Neural progenitor cell (in vitro differentiated cells): ENCODE measurements at regions not wholly inside any gene's neighbourhood (a gene's known extent, or its start where the extent isn't known, plus 50 kb on each side); places are given as distances from the start of the nearest gene placed in this dataset.
A peak's percentile ranks its signal among the peaks of the same experiment; 100 is the strongest.
"Not testable (repeated sequence)": the region's sequence is repeated elsewhere in the genome, so short reads cannot be mapped to it uniquely, and the experiment has no call there.

Source experiments
- DNase-seq: peaks from one replicate; pipeline ENCODE4 v3.0.0-alpha.2; 2016; ENCODE audit warnings: low spot score
- H2AFZ ChIP-seq: fragments of 200-600 bp; sonication (generic); replicated peaks from 2 replicates; pipeline ENCODE4 v1.6.1; 2016; ENCODE audit warnings: antibody characterized with exemption
- H3F3A ChIP-seq: fragments of 200-600 bp; sonication (generic); 2 replicates; pipeline ENCODE4 v1.6.1; 2016; ENCODE audit warnings: antibody characterized with exemption, low read depth
- H3K27ac ChIP-seq: fragments of 200-600 bp; sonication (generic); 2 replicates; pipeline ENCODE4 v1.5.1; 2016; ENCODE audit warnings: mild to moderate bottlenecking
- H3K27me3 ChIP-seq: fragments of 200-600 bp; sonication (generic); 2 replicates; pipeline ENCODE4 v1.6.1; 2016; ENCODE audit warnings: mild to moderate bottlenecking, moderate library complexity
- H3K36me3 ChIP-seq: fragments of 200-600 bp; sonication (generic); 2 replicates; pipeline ENCODE4 v1.5.1; 2016
- H3K4me1 ChIP-seq: fragments of 200-600 bp; sonication (generic); 2 replicates; pipeline ENCODE4 v1.6.1; 2016; ENCODE audit warnings: mixed run types
- H3K4me2 ChIP-seq: fragments of 200-600 bp; sonication (generic); 2 replicates; pipeline ENCODE4 v1.6.1; 2016
- H3K4me3 ChIP-seq: fragments of 200-600 bp; sonication (generic); 2 replicates; pipeline ENCODE4 v1.5.1; 2016
- H3K79me2 ChIP-seq: fragments of 200-600 bp; sonication (generic); 2 replicates; pipeline ENCODE4 v1.6.1; 2016; ENCODE audit warnings: low read depth
- H3K9ac ChIP-seq: fragments of 200-600 bp; sonication (generic); 2 replicates; pipeline ENCODE4 v1.6.1; 2016
- H3K9me3 ChIP-seq: fragments of 200-600 bp; sonication (generic); 2 replicates; pipeline ENCODE4 v1.5.1; 2016; ENCODE audit warnings: low read depth
- H4K20me1 ChIP-seq: fragments of 200-600 bp; sonication (generic); 2 replicates; pipeline ENCODE4 v1.6.1; 2016; ENCODE audit warnings: low read depth
- H3K27ac Mint-ChIP-seq: 3 replicates; pipeline ENCODE4 v1.8.0; 2021; ENCODE audit warnings: mixed read lengths
- H3K27me3 Mint-ChIP-seq: 2 replicates; pipeline ENCODE4 v1.8.0; 2022; ENCODE audit warnings: low read depth, mild to moderate bottlenecking, inconsistent platforms, moderate library complexity, mixed read lengths; ENCODE audit not compliant: insufficient read depth
- H3K36me3 Mint-ChIP-seq: 3 replicates; pipeline ENCODE4 v1.8.0; 2021; ENCODE audit warnings: mixed read lengths
- H3K4me1 Mint-ChIP-seq: 3 replicates; pipeline ENCODE4 v1.8.0; 2021; ENCODE audit warnings: mixed read lengths
- H3K4me3 Mint-ChIP-seq: 3 replicates; pipeline ENCODE4 v1.8.0; 2021; ENCODE audit warnings: mild to moderate bottlenecking, moderate library complexity, mixed read lengths
- H3K9me3 Mint-ChIP-seq: 3 replicates; pipeline ENCODE4 v1.8.0; 2020; ENCODE audit warnings: mixed read lengths
- CTCF ChIP-seq: fragments of 200-600 bp; sonication (generic); IDR thresholded peaks from 2 replicates; pipeline ENCODE4 v1.5.1; 2017; ENCODE audit warnings: antibody characterized with exemption, mild to moderate bottlenecking
- EZH2 ChIP-seq: fragments of 200-600 bp; sonication (generic); IDR thresholded peaks from 2 replicates; pipeline ENCODE4 v1.6.1; 2017; ENCODE audit warnings: antibody characterized with exemption, mild to moderate bottlenecking, moderate library complexity
- EZH2phosphoT487 ChIP-seq: fragments of 200-600 bp; sonication (generic); IDR thresholded peaks from 2 replicates; pipeline ENCODE4 v1.6.1; 2017; ENCODE audit warnings: antibody characterized with exemption

DNA sequence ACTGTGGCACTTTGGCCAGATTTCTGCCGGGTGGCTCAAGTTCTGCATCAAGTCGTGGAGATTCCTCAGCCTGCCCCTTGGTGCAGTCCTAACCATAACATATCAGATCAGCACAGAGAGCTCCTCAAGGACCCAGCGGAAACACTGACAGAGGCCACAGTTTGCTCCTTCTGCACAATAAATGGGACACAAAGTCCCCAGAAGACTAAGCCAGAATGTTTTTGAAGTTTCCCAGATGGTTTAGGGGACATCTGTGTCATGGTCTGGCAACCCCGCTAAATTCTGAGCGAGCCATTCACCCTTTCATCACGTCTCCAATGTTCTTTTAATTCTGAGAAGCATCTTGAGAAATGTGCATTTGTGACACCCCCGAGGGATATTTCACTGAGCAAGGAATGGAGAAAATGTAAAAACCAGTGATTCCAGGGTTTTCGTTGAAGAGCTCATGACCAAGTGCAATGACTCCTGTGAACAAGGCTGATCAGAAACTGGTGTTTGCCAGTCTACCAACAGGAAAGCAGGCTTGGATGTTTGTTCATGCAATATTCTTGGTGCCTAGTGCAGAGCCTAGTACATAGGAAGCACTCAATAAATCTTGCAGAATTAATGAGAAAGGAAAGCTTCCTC lies 64.8 kb upstream of the LMCD1 start:
- no peaks in the 10 kb centered on the region for H3K79me2 ChIP-seq
- H2AFZ ChIP-seq = no peak overlapping the region
- peaks cover 6% of the 10 kb centered on the region for H3K36me3 Mint-ChIP-seq
- peaks cover 2% of the 10 kb centered on the region for H3K27me3 Mint-ChIP-seq
- no peaks in the 10 kb centered on the region for H3K27me3 ChIP-seq
- H3K4me3 ChIP-seq = no peak overlapping the region
- H3K27ac ChIP-seq = no peak overlapping the region
- H3K9ac ChIP-seq = no peak overlapping the region
- no peak overlapping the region for H3K27ac Mint-ChIP-seq
- no peaks in the 10 kb centered on the region for H3F3A ChIP-seq
- H3K4me3 Mint-ChIP-seq = no peak overlapping the region
- H3K9me3 Mint-ChIP-seq = peaks cover 11% of the 10 kb centered on the region
- no peaks in the 10 kb centered on the region for H3K36me3 ChIP-seq
- no peak for DNase-seq
- no peak for TF ChIP-seq EZH2phosphoT487
- TF ChIP-seq CTCF = no peak
- TF ChIP-seq EZH2 = no peak
- H3K4me1 Mint-ChIP-seq = peaks cover 11% of the 10 kb centered on the region
- H3K4me2 ChIP-seq = no peak overlapping the region
- no peaks in the 10 kb centered on the region for H3K4me1 ChIP-seq
- H3K9me3 ChIP-seq = no peaks in the 10 kb centered on the region
- H4K20me1 ChIP-seq = no peaks in the 10 kb centered on the region

DNA sequence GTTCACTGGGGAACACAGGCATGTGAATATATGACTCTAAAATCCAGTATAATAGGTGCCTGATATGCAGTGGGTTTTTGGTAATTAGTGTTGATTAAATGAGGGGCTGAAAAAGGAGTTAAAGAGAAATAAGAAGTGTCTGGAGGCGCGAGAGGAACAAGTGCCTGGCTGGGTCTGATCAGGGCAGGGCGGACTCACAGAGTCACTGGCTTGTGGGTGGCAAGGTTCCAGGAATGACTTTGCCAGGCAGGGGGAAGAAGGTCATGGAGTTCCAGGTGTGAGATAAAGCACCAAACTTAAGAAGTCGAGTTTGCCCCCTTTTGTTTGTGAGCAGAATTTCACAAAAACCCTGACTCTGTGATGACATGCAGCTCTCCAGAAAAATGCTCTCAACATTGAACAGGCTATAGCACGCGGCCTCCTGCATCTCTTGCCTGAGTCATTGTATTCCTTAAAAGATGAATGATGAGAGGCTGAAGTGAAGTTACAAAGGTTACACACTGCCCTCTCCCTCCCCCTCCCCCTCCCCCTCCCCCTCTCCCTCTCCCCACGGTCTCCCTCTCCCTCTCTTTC lies 63.0 kb upstream of the LMCD1 start:
- H3K4me3 ChIP-seq = no peak overlapping the region
- H3K27ac ChIP-seq = no peak overlapping the region
- H3K27me3 ChIP-seq = no peaks in the 10 kb centered on the region
- TF ChIP-seq CTCF = no peak
- Mint-ChIP-seq H3K27me3 (peaks cover 8% of the 10 kb centered on the region), H3K4me3 (no peak overlapping the region), H3K4me1 (peaks cover 5% of the 10 kb centered on the region), H3K36me3 (peaks cover 6% of the 10 kb centered on the region), H3K27ac (peak overlapping the region; percentile 48), H3K9me3 (peaks cover 11% of the 10 kb centered on the region)
- no peaks in the 10 kb centered on the region for H3F3A ChIP-seq
- H3K4me1 ChIP-seq = peaks cover 7% of the 10 kb centered on the region
- no peak overlapping the region for H3K9ac ChIP-seq
- H2AFZ ChIP-seq = no peak overlapping the region
- H4K20me1 ChIP-seq = no peaks in the 10 kb centered on the region
- H3K4me2 ChIP-seq = no peak overlapping the region
- H3K79me2 ChIP-seq = no peaks in the 10 kb centered on the region
- no peaks in the 10 kb centered on the region for H3K9me3 ChIP-seq
- no peaks in the 10 kb centered on the region for H3K36me3 ChIP-seq
- no peak for DNase-seq

GRCh38 chr3:8440142-8440541 lies 61.5 kb upstream of the LMCD1 start:
- not testable (repeated sequence) for H3K27me3 Mint-ChIP-seq, H4K20me1 ChIP-seq

GRCh38 chr3:8441969-8442559 lies 59.6 kb upstream of the LMCD1 start:
- Histone ChIP-seq H3K4me1 (peaks cover 13% of the 10 kb centered on the region), H3K4me2 (no peak overlapping the region), H3K36me3 (no peaks in the 10 kb centered on the region), H3K27ac (no peak overlapping the region), H4K20me1 (no peaks in the 10 kb centered on the region), H3K79me2 (no peaks in the 10 kb centered on the region), H2AFZ (no peak overlapping the region), H3K27me3 (no peaks in the 10 kb centered on the region), H3K4me3 (no peak overlapping the region), H3F3A (peaks cover 4% of the 10 kb centered on the region), H3K9me3 (no peaks in the 10 kb centered on the region), H3K9ac (no peak overlapping the region)
- Mint-ChIP-seq H3K27me3 (peaks cover 8% of the 10 kb centered on the region), H3K36me3 (peaks cover 6% of the 10 kb centered on the region), H3K9me3 (peaks cover 11% of the 10 kb centered on the region), H3K4me1 (peaks cover 16% of the 10 kb centered on the region), H3K4me3 (no peak overlapping the region), H3K27ac (no peak overlapping the region)
- TF ChIP-seq CTCF = peak; percentile 76
- no peak for TF ChIP-seq EZH2
- TF ChIP-seq EZH2phosphoT487 = no peak
- peak; percentile 84 for DNase-seq

More at GRCh38 chr3:8440142-8440541, 61.5 kb upstream of the LMCD1 start:
- not testable (repeated sequence) for H3K36me3 ChIP-seq, H3K27ac Mint-ChIP-seq, H2AFZ ChIP-seq, H3K4me1 Mint-ChIP-seq, H3K4me3 ChIP-seq, H3K9ac ChIP-seq, DNase-seq, H3K36me3 Mint-ChIP-seq, H3K27me3 ChIP-seq, H3F3A ChIP-seq, H3K79me2 ChIP-seq, H3K4me3 Mint-ChIP-seq, H3K27ac ChIP-seq, H3K4me2 ChIP-seq, H3K9me3 ChIP-seq
- H3K9me3 Mint-ChIP-seq = peaks cover 11% of the 10 kb centered on the region
- H3K4me1 ChIP-seq = peaks cover 13% of the 10 kb centered on the region
